Liver (tissue), 8 donors: ENCODE measurements at regions not wholly inside any gene's neighbourhood (a gene's known extent, or its start where the extent isn't known, plus 50 kb on each side); places are given as distances from the start of the nearest gene placed in this dataset.

Experiments
- DNase-seq: peaks from one replicate; pipeline ENCODE4 v3.0.0-alpha.2; 2017; ENCODE audit warnings: low spot score
- H3K27ac ChIP-seq, 2 donors: one replicate each; pipeline ENCODE4 v1.7.0; 2013; ENCODE audit warnings: inconsistent platforms in 2 of 2, low read length in 2 of 2, control low read depth in 1 of 2, low read depth in 1 of 2, mild to moderate bottlenecking in 1 of 2
- H3K27me3 ChIP-seq, 4 donors: one replicate each; pipeline versions ENCODE4 v1.6.1 to v1.7.0; 2013; ENCODE audit warnings: low read length in 3 of 4, inconsistent platforms in 1 of 4, mild to moderate bottlenecking in 1 of 4, moderate library complexity in 1 of 4; ENCODE audit not compliant: control insufficient read depth in 4 of 4, insufficient read depth in 4 of 4
- H3K36me3 ChIP-seq, 4 donors: one replicate each; pipeline versions ENCODE4 v1.6.1 to v1.7.0; 2013; ENCODE audit warnings: low read length in 3 of 4, mild to moderate bottlenecking in 3 of 4, low read depth in 1 of 4, moderate library complexity in 1 of 4; ENCODE audit not compliant: control insufficient read depth in 4 of 4, insufficient read depth in 3 of 4
- H3K4me1 ChIP-seq, 4 donors: one replicate each; pipeline versions ENCODE4 v1.6.1 to v1.7.0; 2013; ENCODE audit warnings: low read length in 3 of 4, mild to moderate bottlenecking in 3 of 4, moderate library complexity in 1 of 4; ENCODE audit not compliant: control insufficient read depth in 4 of 4, insufficient read depth in 4 of 4
- H3K4me3 ChIP-seq, 3 donors: one replicate each; pipeline versions ENCODE4 v1.6.1 to v1.7.0; 2013; ENCODE audit warnings: low read length in 3 of 3, control low read depth in 1 of 3, low read depth in 1 of 3, mild to moderate bottlenecking in 1 of 3
- H3K9ac ChIP-seq, 2 donors: one replicate each; pipeline ENCODE4 v1.7.0; 2013; ENCODE audit warnings: low read length in 2 of 2, mild to moderate bottlenecking in 2 of 2, moderate library complexity in 2 of 2, control low read depth in 1 of 2, low read depth in 1 of 2
- H3K9me3 ChIP-seq, 4 donors: one replicate each; pipeline versions ENCODE4 v1.6.1 to v1.7.0; 2013; ENCODE audit warnings: low read length in 3 of 4; ENCODE audit not compliant: control insufficient read depth in 4 of 4
- ATF3 ChIP-seq: IDR thresholded peaks from 2 replicates; pipeline ENCODE4 v1.6.1; 2016; ENCODE audit warnings: antibody characterized with exemption
- EGR1 ChIP-seq, 2 donors: IDR thresholded peaks; 2 replicates each; pipeline ENCODE4 v1.6.1; 2016 to 2018; ENCODE audit warnings: antibody characterized with exemption in 2 of 2, low read depth in 2 of 2
- FOXA1 ChIP-seq: IDR thresholded peaks from 2 replicates; pipeline ENCODE4 v1.6.1; 2016; ENCODE audit warnings: antibody characterized with exemption
- FOXA2 ChIP-seq: IDR thresholded peaks from 2 replicates; pipeline ENCODE4 v1.6.1; 2016; ENCODE audit warnings: antibody characterized with exemption
- GABPA ChIP-seq, 2 donors: IDR thresholded peaks in 1 of 2; conservative IDR thresholded peaks in 1 of 2; 2 replicates each; pipeline ENCODE4 v1.6.1; 2016; ENCODE audit warnings: antibody characterized with exemption in 2 of 2, mild to moderate bottlenecking in 1 of 2, moderate library complexity in 1 of 2
- HNF4A ChIP-seq, 2 donors: conservative IDR thresholded peaks; 2 replicates each; pipeline ENCODE4 v1.6.1; 2016; ENCODE audit warnings: antibody characterized with exemption in 2 of 2, mild to moderate bottlenecking in 2 of 2
- HNF4G ChIP-seq: IDR thresholded peaks from 2 replicates; pipeline ENCODE4 v1.6.1; 2016; ENCODE audit warnings: antibody characterized with exemption
- JUND ChIP-seq, 2 donors: IDR thresholded peaks; 2 replicates each; pipeline ENCODE4 v1.6.1; 2016; ENCODE audit warnings: antibody characterized with exemption in 2 of 2
- MAX ChIP-seq: IDR thresholded peaks from 2 replicates; pipeline ENCODE4 v1.6.1; 2016; ENCODE audit warnings: antibody characterized with exemption
- NR2F2 ChIP-seq: IDR thresholded peaks from 2 replicates; pipeline ENCODE4 v1.6.1; 2016; ENCODE audit warnings: antibody characterized with exemption
- RAD21 ChIP-seq, 2 donors: IDR thresholded peaks; 2 replicates each; pipeline ENCODE4 v1.6.1; 2016; ENCODE audit warnings: antibody characterized with exemption in 2 of 2, mild to moderate bottlenecking in 2 of 2
- RXRA ChIP-seq, 2 donors: IDR thresholded peaks; 2 replicates each; pipeline ENCODE4 v1.6.1; 2017 to 2018; ENCODE audit warnings: antibody characterized with exemption in 2 of 2, mild to moderate bottlenecking in 1 of 2
- SP1 ChIP-seq: IDR thresholded peaks from 2 replicates; pipeline ENCODE4 v1.6.1; 2018; ENCODE audit warnings: antibody characterized with exemption, mild to moderate bottlenecking
- TAF1 ChIP-seq: conservative IDR thresholded peaks from 2 replicates; pipeline ENCODE4 v1.6.1; 2016; ENCODE audit warnings: antibody characterized with exemption, mild to moderate bottlenecking
- YY1 ChIP-seq: IDR thresholded peaks from 2 replicates; pipeline ENCODE4 v1.6.1; 2016; ENCODE audit warnings: antibody characterized with exemption, mild to moderate bottlenecking
- ZBTB33 ChIP-seq: IDR thresholded peaks from 2 replicates; pipeline ENCODE4 v1.6.1; 2016; ENCODE audit warnings: antibody characterized with exemption
- WGBS: extraction: QIAGEN DNeasy Blood & Tissue Kit; methylation state at CpG from one replicate; pipeline ENCODE4 v1.1.7; 2013; 5-methylcytosine and 5-hydroxymethylcytosine counted together
- TF ChIP-seq, protein P1 (sequence below): IDR thresholded peaks from 2 replicates; pipeline ENCODE4 v1.6.1; 2016; ENCODE audit warnings: antibody characterized with exemption, mild to moderate bottlenecking
- TF ChIP-seq, protein P2 (sequence below): fragments of 150-350 bp; IDR thresholded peaks from 2 replicates; pipeline ENCODE4 v1.5.1; 2017; ENCODE audit warnings: improper control_type of control experiment, low read depth, low read length; ENCODE audit not compliant: missing input control
- donor health status: healthy.
- donor health status: healthy.
- donor health status: healthy.
- donor health status: healthy.
- donor health status: healthy.

DNA sequence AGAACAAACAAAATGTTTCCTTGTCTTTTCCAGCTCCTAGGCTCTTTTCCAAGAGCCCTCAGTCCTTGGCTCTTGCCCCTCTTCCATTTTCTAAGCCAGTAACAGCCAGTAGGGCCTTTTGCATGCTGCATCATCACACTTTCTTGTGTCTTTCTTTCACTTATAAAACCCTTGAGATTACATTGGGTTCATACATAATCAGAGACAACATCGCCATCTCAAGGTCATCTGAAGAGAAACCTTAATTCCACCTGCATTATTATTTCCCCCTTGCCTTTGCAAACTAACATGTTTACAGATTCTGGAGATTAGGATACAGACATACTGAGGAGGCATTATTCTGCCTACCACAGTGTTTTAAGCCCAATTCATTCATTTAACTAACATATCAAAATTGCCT, 697.3 kb downstream of the TRIB2 start:
- TF ChIP-seq YY1 (no peak), HNF4G (no peak), FOXA1 (no peak), NR2F2 (no peak), MAX (no peak), ATF3 (no peak), RXRA (IDR thresholded peaks at IDR 0.05) (no peak), EGR1 (IDR thresholded peaks at IDR 0.05; ENCODE audit: low read depth in 2 of 2) (no peak), TAF1 (no peak), JUND (IDR thresholded peaks at IDR 0.05) (no peak), RAD21 (IDR thresholded peaks at IDR 0.05) (no peak), FOXA2 (no peak), HNF4A (conservative IDR thresholded peaks at IDR 0.05) (no peak), GABPA (IDR thresholded peaks at IDR 0.05 in 1 of 2, conservative IDR thresholded peaks at IDR 0.05 in 1 of 2) (no peak), ZBTB33 (no peak), SP1 (no peak)
- TF ChIP-seq, protein P1, sequence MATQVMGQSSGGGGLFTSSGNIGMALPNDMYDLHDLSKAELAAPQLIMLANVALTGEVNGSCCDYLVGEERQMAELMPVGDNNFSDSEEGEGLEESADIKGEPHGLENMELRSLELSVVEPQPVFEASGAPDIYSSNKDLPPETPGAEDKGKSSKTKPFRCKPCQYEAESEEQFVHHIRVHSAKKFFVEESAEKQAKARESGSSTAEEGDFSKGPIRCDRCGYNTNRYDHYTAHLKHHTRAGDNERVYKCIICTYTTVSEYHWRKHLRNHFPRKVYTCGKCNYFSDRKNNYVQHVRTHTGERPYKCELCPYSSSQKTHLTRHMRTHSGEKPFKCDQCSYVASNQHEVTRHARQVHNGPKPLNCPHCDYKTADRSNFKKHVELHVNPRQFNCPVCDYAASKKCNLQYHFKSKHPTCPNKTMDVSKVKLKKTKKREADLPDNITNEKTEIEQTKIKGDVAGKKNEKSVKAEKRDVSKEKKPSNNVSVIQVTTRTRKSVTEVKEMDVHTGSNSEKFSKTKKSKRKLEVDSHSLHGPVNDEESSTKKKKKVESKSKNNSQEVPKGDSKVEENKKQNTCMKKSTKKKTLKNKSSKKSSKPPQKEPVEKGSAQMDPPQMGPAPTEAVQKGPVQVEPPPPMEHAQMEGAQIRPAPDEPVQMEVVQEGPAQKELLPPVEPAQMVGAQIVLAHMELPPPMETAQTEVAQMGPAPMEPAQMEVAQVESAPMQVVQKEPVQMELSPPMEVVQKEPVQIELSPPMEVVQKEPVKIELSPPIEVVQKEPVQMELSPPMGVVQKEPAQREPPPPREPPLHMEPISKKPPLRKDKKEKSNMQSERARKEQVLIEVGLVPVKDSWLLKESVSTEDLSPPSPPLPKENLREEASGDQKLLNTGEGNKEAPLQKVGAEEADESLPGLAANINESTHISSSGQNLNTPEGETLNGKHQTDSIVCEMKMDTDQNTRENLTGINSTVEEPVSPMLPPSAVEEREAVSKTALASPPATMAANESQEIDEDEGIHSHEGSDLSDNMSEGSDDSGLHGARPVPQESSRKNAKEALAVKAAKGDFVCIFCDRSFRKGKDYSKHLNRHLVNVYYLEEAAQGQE, result no peak
- TF ChIP-seq, protein P2, sequence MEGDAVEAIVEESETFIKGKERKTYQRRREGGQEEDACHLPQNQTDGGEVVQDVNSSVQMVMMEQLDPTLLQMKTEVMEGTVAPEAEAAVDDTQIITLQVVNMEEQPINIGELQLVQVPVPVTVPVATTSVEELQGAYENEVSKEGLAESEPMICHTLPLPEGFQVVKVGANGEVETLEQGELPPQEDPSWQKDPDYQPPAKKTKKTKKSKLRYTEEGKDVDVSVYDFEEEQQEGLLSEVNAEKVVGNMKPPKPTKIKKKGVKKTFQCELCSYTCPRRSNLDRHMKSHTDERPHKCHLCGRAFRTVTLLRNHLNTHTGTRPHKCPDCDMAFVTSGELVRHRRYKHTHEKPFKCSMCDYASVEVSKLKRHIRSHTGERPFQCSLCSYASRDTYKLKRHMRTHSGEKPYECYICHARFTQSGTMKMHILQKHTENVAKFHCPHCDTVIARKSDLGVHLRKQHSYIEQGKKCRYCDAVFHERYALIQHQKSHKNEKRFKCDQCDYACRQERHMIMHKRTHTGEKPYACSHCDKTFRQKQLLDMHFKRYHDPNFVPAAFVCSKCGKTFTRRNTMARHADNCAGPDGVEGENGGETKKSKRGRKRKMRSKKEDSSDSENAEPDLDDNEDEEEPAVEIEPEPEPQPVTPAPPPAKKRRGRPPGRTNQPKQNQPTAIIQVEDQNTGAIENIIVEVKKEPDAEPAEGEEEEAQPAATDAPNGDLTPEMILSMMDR, result no peak
- no peak for DNase-seq
- no peak overlapping the region for H3K27ac ChIP-seq
- no peaks in the 10 kb centered on the region for H3K36me3 ChIP-seq
- no peaks in the 10 kb centered on the region for H3K27me3 ChIP-seq
- WGBS, result 71% methylated on average over 1 of the region's 1 CpG
- H3K9ac ChIP-seq, result no peak overlapping the region
- H3K9me3 ChIP-seq, result no peaks in the 10 kb centered on the region
- no peaks in the 10 kb centered on the region for H3K4me1 ChIP-seq
- no peak overlapping the region for H3K4me3 ChIP-seq

DNA sequence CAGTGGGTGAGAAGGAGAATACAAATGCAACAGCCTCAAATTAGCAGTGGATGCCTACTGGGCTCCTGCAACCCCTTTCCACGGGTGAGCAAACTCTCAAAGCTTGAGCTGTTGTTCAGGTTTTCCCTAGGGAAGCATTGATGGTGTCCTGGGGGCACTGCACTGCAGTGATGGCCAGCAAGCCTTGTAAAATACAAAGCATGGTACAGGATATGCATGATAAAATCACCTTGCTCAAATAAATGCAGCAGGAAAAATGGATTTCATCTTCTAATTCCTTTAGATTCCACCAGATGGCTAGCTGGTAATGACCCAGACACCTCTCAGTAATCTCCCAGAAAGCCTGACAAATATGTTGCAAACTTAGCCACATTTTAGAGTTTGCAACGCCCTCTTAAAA, 698.2 kb downstream of the TRIB2 start:
- Histone ChIP-seq H3K27ac (no peak overlapping the region), H3K4me1 (no peaks in the 10 kb centered on the region), H3K4me3 (no peak overlapping the region), H3K9me3 (no peaks in the 10 kb centered on the region), H3K36me3 (no peaks in the 10 kb centered on the region), H3K27me3 (no peaks in the 10 kb centered on the region), H3K9ac (no peak overlapping the region)
- TF ChIP-seq HNF4A (conservative IDR thresholded peaks at IDR 0.05) (no peak), NR2F2 (no peak), ZBTB33 (no peak), RXRA (IDR thresholded peaks at IDR 0.05) (no peak), MAX (no peak)
- WGBS, result 22% methylated on average over 2 of the region's 2 CpGs
- no peak for DNase-seq
